ENCODE measurements at regions not wholly inside any gene's neighbourhood (a gene's known extent, or its start where the extent isn't known, plus 50 kb on each side); places are given as distances from the start of the nearest gene placed in this dataset.

DNA sequence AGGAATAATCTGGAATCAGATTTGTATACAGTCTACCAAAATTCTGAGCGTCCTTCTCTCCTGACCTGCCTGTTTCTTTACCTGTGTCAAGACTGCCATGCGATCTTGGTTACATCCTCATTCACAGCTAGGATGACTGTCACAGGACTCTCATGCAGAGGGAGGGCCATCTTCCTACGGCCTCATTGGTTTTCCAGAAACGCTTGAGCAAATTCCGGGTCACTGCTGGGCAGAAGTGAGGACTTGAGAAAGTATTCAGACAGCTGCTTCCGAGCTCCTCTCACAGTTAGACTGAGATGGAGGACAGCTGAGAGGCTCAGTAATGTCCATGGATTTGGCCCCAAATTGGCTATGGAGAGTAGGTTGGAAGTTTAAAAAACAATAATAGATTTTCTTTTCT is 94.2 kb downstream of the TFAP2C start:
- Histone ChIP-seq H3K4me1 (no peaks in the 10 kb centered on the region), H3K27ac (no peak overlapping the region), H3K27me3 (no peaks in the 10 kb centered on the region), H3K9me3 (no peaks in the 10 kb centered on the region), H3K36me3 (no peaks in the 10 kb centered on the region), H3K4me3 (no peak overlapping the region)
- intact Hi-C loops (cut with DNase I), result no loop called here
- no peak for DNase-seq (ENCODE audit: extremely low spot score in 2 of 2)
- TF ChIP-seq CTCF (IDR thresholded peaks at IDR 0.05), result no peak
- no peak for TF ChIP-seq POLR2A (IDR thresholded peaks at IDR 0.05)
- TF ChIP-seq POLR2AphosphoS5 (IDR thresholded peaks at IDR 0.05; ENCODE audit: insufficient read depth in 1 of 2, low read depth in 1 of 2), result no peak

GRCh38 chr20:56724241-56724757 is 95.2 kb downstream of the TFAP2C start:
- H3K4me1 ChIP-seq, result no peaks in the 10 kb centered on the region
- H3K36me3 ChIP-seq, result no peaks in the 10 kb centered on the region
- no peak for DNase-seq (ENCODE audit: extremely low spot score in 2 of 2)
- no peak overlapping the region for H3K27ac ChIP-seq
- intact Hi-C loops (cut with DNase I), result no loop called here
- H3K9me3 ChIP-seq, result no peaks in the 10 kb centered on the region
- no peak for TF ChIP-seq POLR2AphosphoS5 (IDR thresholded peaks at IDR 0.05; ENCODE audit: insufficient read depth in 1 of 2, low read depth in 1 of 2)
- no peaks in the 10 kb centered on the region for H3K27me3 ChIP-seq
- H3K4me3 ChIP-seq, result no peak overlapping the region

- no peak for DNase-seq (ENCODE audit: extremely low spot score in 2 of 2)
- Histone ChIP-seq H3K27me3 (no peaks in the 10 kb centered on the region), H3K27ac (no peak overlapping the region), H3K36me3 (no peaks in the 10 kb centered on the region), H3K9me3 (no peaks in the 10 kb centered on the region), H3K4me3 (no peak overlapping the region), H3K4me1 (peaks cover 10% of the 10 kb centered on the region)
- intact Hi-C loops (cut with DNase I), result no loop called here
- TF ChIP-seq POLR2AphosphoS5 (IDR thresholded peaks at IDR 0.05; ENCODE audit: insufficient read depth in 1 of 2, low read depth in 1 of 2) (no peak), POLR2A (IDR thresholded peaks at IDR 0.05) (no peak), CTCF (IDR thresholded peaks at IDR 0.05) (no peak)
Observed at GRCh38 chr20:56730003-56730402, 100.9 kb downstream of the TFAP2C start.

DNA sequence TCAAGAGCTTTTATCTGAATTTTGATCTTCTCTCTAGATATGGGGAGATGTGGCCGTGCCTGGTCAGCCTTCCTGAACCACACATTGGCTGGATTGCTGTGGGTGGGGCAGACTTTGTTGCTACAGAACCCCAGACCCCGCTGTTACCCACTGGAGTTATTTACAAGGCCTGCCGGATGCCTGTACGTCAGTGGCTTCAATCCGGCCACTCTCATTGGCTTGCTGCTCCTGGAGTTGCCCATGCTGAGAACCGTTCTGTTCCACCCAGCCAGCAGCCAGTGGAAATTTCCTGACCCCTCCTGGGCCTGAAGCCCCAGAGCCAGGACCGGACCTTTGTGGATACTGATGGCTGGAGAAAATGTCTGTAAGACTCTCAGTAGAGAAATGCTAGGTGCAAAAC is 101.9 kb downstream of the TFAP2C start:
- TF ChIP-seq POLR2A (IDR thresholded peaks at IDR 0.05), result no peak
- TF ChIP-seq CTCF (IDR thresholded peaks at IDR 0.05), result no peak
- TF ChIP-seq POLR2AphosphoS5 (IDR thresholded peaks at IDR 0.05; ENCODE audit: insufficient read depth in 1 of 2, low read depth in 1 of 2), result no peak
- DNase-seq (ENCODE audit: extremely low spot score in 2 of 2), result no peak
- Histone ChIP-seq H3K27me3 (no peaks in the 10 kb centered on the region), H3K4me3 (no peak overlapping the region), H3K27ac (peak overlapping the region; percentile 20), H3K36me3 (no peaks in the 10 kb centered on the region), H3K9me3 (no peaks in the 10 kb centered on the region), H3K4me1 (peaks cover 10% of the 10 kb centered on the region)
- intact Hi-C loops (cut with DNase I), result no loop called here

DNA sequence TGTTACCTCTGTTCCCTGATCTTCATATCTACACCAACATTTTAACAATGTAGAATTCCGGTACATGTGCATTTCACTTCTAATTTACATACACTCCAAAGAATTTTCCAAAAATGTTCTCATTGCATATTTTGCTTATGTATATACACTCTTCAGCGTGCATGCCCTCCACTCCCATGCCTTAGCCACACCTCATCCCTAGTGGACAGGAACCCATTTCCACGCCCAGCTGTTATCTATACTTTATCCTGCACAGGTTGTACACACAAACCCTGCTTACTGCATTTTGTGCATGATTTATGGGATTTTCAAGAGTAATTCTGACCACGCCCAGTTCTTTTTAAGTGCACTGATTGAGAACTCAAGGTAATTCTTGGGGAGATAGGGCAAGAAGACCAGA is 102.4 kb downstream of the TFAP2C start:
- Histone ChIP-seq H3K4me3 (no peak overlapping the region), H3K4me1 (peaks cover 10% of the 10 kb centered on the region), H3K36me3 (no peaks in the 10 kb centered on the region), H3K27ac (no peak overlapping the region), H3K9me3 (no peaks in the 10 kb centered on the region), H3K27me3 (no peaks in the 10 kb centered on the region)
- TF ChIP-seq CTCF (IDR thresholded peaks at IDR 0.05), result no peak
- TF ChIP-seq POLR2AphosphoS5 (IDR thresholded peaks at IDR 0.05; ENCODE audit: insufficient read depth in 1 of 2, low read depth in 1 of 2), result no peak
- TF ChIP-seq POLR2A (IDR thresholded peaks at IDR 0.05), result no peak
- DNase-seq (ENCODE audit: extremely low spot score in 2 of 2), result no peak
- intact Hi-C loops (cut with DNase I), result no loop called here

All from vagina (tissue), 2 donors.